Transverse colon (tissue), 4 donors: ENCODE measurements at regions not wholly inside any gene's neighbourhood (a gene's known extent, or its start where the extent isn't known, plus 50 kb on each side); places are given as distances from the start of the nearest gene placed in this dataset.

ENCODE experiments used
- DNase-seq: peaks from one replicate; pipeline ENCODE4 v3.0.0-alpha.2; 2019
- H3K27ac ChIP-seq, 4 donors: fragments of 200-600 bp; sonication (generic); 2 replicates each; pipeline ENCODE4 v1.5.1; 2016 to 2018; ENCODE audit warnings: inconsistent platforms in 4 of 4
- H3K27me3 ChIP-seq: fragments of 200-600 bp; sonication (generic); 2 replicates; pipeline ENCODE4 v1.5.1; 2017; ENCODE audit warnings: inconsistent platforms
- H3K36me3 ChIP-seq, 4 donors: fragments of 200-600 bp; sonication (generic); 2 replicates each; pipeline ENCODE4 v1.5.1; 2017 to 2019; ENCODE audit warnings: inconsistent platforms in 4 of 4
- H3K4me1 ChIP-seq, 4 donors: fragments of 200-600 bp; sonication (generic); 2 replicates each; pipeline ENCODE4 v1.5.1; 2017 to 2020; ENCODE audit warnings: inconsistent platforms in 4 of 4
- H3K4me3 ChIP-seq, 4 donors: fragments of 200-600 bp; sonication (generic); 1 replicate in 1 of 4; 2 replicates in 3 of 4; pipeline versions ENCODE4 v1.5.1 to v1.6.1; 2017 to 2019; ENCODE audit warnings: inconsistent platforms in 4 of 4
- H3K9me3 ChIP-seq, 2 donors: fragments of 200-600 bp; sonication (generic); 2 replicates each; pipeline ENCODE4 v1.5.1; 2017 to 2019; ENCODE audit warnings: inconsistent platforms in 2 of 2
- EP300 ChIP-seq: sonication (generic); formaldehyde crosslinking; IDR thresholded peaks from one replicate; pipeline ENCODE4 v1.6.1; 2017; ENCODE audit warnings: antibody characterized with exemption, low read depth
- POLR2A ChIP-seq: fragments of 450-650 bp; IDR thresholded peaks from one replicate; pipeline ENCODE4 v1.6.1; 2016; ENCODE audit warnings: antibody characterized with exemption, mild to moderate bottlenecking, moderate library complexity
- POLR2AphosphoS5 ChIP-seq, 3 donors: sonication (generic); formaldehyde crosslinking; IDR thresholded peaks; one replicate each; pipeline ENCODE4 v1.6.1; 2016; ENCODE audit warnings: antibody characterized with exemption in 3 of 3
- WGBS, 2 donors: methylation state at CpG; one replicate each; pipeline ENCODE4 v1.1.5; 2018; ENCODE audit warnings: low coverage in 1 of 2; 5-methylcytosine and 5-hydroxymethylcytosine counted together
- in situ Hi-C, 4 donors: fragments of 200-750 bp; cut with MboI; loops; one replicate each; pipeline versions ENCODE4 v1.15.0 to v1.15.1; 2017; ENCODE audit warnings: low sequenced_read_pairs in 3 of 4, low pct_ligation_motif_present in 1 of 4, low pct_unique_long_range_greater_than_20kb in 1 of 4
- intact Hi-C: fragments of 100-400 bp; cut with DNase I; formaldehyde crosslinking; loops from one replicate; pipeline ENCODE4 v1.15.1; 2023; ENCODE audit warnings: low total_unique reads
- TF ChIP-seq, protein P1 (sequence below), 5 experiments: fragments of 200-600 bp in 3 of 5; fragments of 450-650 bp in 2 of 5; sonication (generic) in 3 of 5; IDR thresholded peaks; 1 replicate in 2 of 5; 2 replicates in 3 of 5; pipeline ENCODE4 v1.5.1; 2016 to 2017; ENCODE audit warnings: antibody characterized with exemption in 5 of 5, inconsistent platforms in 3 of 5, mild to moderate bottlenecking in 2 of 5, moderate library complexity in 1 of 5

DNA sequence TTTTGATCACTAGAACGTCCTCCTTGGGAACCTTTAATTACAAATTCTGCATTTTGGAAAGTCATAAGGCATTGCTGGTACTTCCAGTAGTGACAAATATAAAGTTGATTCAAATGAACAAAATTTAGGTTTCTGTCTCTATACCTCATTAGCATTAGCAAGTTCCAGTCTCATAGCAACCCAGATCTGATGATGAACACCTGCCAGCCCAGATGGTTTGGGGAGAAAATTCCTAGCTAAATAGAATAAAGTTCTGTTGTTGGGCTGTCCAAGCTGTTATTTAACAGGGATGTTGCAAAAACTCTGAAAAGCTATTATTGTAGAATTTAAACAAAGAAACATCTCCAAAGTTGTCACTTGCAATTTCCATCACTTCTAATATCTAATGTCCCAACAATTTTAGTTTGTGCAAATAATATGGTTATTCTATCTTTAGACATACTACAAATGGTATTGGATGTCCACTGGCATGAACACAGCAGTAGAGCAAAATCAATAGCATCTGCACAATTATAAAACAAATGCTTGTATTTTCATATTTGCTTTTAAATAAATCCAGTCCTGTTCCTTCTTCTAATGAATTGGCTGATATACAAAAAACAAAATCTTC, 299.4 kb downstream of the SLC16A7 start:
- DNase-seq = no peak
- intact Hi-C loops = no loop called here
- no peaks in the 10 kb centered on the region for H3K4me1 ChIP-seq
- H3K4me3 ChIP-seq = no peak overlapping the region
- no peaks in the 10 kb centered on the region for H3K36me3 ChIP-seq
- TF ChIP-seq POLR2A (no peak), EP300 (no peak), POLR2AphosphoS5 (IDR thresholded peaks at IDR 0.05) (no peak)
- TF ChIP-seq, protein P1, sequence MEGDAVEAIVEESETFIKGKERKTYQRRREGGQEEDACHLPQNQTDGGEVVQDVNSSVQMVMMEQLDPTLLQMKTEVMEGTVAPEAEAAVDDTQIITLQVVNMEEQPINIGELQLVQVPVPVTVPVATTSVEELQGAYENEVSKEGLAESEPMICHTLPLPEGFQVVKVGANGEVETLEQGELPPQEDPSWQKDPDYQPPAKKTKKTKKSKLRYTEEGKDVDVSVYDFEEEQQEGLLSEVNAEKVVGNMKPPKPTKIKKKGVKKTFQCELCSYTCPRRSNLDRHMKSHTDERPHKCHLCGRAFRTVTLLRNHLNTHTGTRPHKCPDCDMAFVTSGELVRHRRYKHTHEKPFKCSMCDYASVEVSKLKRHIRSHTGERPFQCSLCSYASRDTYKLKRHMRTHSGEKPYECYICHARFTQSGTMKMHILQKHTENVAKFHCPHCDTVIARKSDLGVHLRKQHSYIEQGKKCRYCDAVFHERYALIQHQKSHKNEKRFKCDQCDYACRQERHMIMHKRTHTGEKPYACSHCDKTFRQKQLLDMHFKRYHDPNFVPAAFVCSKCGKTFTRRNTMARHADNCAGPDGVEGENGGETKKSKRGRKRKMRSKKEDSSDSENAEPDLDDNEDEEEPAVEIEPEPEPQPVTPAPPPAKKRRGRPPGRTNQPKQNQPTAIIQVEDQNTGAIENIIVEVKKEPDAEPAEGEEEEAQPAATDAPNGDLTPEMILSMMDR (IDR thresholded peaks at IDR 0.05) = no peak
- in situ Hi-C loops = no loop called here
- H3K27ac ChIP-seq = no peak overlapping the region
- 63 to 67% methylated on average over 1 of the region's 1 CpG for WGBS, 2 donors
- H3K9me3 ChIP-seq = no peaks in the 10 kb centered on the region
- no peaks in the 10 kb centered on the region for H3K27me3 ChIP-seq

GRCh38 chr12:59904874-59905521, 309.2 kb downstream of the SLC16A7 start:
- WGBS, 2 donors = 53 to 69% methylated on average over 3 of the region's 3 CpGs
- intact Hi-C loops = no loop called here
- Histone ChIP-seq H3K9me3 (no peaks in the 10 kb centered on the region), H3K4me1 (no peaks in the 10 kb centered on the region), H3K27ac (no peak overlapping the region), H3K36me3 (no peaks in the 10 kb centered on the region), H3K4me3 (no peak overlapping the region), H3K27me3 (no peaks in the 10 kb centered on the region)
- DNase-seq = no peak
- in situ Hi-C loops = no loop called here
- TF ChIP-seq EP300 = no peak
- no peak for TF ChIP-seq POLR2AphosphoS5 (IDR thresholded peaks at IDR 0.05)
- TF ChIP-seq POLR2A = no peak
- TF ChIP-seq, protein P1 (IDR thresholded peaks at IDR 0.05) = no peak

GRCh38 chr12:59911516-59911915, 315.7 kb downstream of the SLC16A7 start:
- intact Hi-C loops = no loop called here
- no peaks in the 10 kb centered on the region for H3K27me3 ChIP-seq
- H3K9me3 ChIP-seq = no peaks in the 10 kb centered on the region
- 86 to 93% methylated on average over 3 of the region's 3 CpGs for WGBS, 2 donors
- H3K4me1 ChIP-seq = no peaks in the 10 kb centered on the region
- no peak for DNase-seq
- H3K27ac ChIP-seq = no peak overlapping the region
- H3K36me3 ChIP-seq = no peaks in the 10 kb centered on the region
- TF ChIP-seq POLR2AphosphoS5 (IDR thresholded peaks at IDR 0.05) (no peak), EP300 (no peak), POLR2A (no peak)
- TF ChIP-seq, protein P1 (IDR thresholded peaks at IDR 0.05) = no peak
- in situ Hi-C loops = no loop called here
- H3K4me3 ChIP-seq = no peak overlapping the region

DNA sequence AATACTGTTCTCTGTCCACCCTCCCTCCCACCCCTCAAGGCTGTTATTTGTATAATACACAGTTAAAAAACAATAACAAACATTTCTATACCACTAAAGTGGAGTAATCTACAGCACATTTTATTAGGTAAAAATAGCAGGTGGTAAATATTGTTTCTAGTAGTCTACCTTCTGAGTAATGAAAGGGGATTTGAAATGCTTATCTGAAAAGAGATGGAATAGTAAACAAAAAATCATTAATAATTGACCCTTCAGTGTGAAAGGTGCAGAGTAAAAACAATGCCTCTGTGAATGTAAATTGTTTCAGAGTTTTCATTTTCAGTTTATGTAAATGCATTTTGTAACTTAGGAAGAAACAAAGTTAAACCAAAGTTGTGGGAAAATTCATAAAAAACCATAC, 321.2 kb downstream of the SLC16A7 start:
- Histone ChIP-seq H3K4me3 (no peak overlapping the region), H3K36me3 (no peaks in the 10 kb centered on the region), H3K4me1 (no peaks in the 10 kb centered on the region), H3K27me3 (no peaks in the 10 kb centered on the region), H3K9me3 (no peaks in the 10 kb centered on the region), H3K27ac (no peak overlapping the region)
- no peak for TF ChIP-seq EP300
- TF ChIP-seq, protein P1 (IDR thresholded peaks at IDR 0.05) = no peak
- TF ChIP-seq POLR2A = no peak
- TF ChIP-seq POLR2AphosphoS5 (IDR thresholded peaks at IDR 0.05) = no peak
- intact Hi-C loops (no loop called here), in situ Hi-C loops (no loop called here)
- no peak for DNase-seq
